ENCODE measurements at regions not wholly inside any gene's neighbourhood (a gene's known extent, or its start where the extent isn't known, plus 50 kb on each side); places are given as distances from the start of the nearest gene placed in this dataset.

DNA sequence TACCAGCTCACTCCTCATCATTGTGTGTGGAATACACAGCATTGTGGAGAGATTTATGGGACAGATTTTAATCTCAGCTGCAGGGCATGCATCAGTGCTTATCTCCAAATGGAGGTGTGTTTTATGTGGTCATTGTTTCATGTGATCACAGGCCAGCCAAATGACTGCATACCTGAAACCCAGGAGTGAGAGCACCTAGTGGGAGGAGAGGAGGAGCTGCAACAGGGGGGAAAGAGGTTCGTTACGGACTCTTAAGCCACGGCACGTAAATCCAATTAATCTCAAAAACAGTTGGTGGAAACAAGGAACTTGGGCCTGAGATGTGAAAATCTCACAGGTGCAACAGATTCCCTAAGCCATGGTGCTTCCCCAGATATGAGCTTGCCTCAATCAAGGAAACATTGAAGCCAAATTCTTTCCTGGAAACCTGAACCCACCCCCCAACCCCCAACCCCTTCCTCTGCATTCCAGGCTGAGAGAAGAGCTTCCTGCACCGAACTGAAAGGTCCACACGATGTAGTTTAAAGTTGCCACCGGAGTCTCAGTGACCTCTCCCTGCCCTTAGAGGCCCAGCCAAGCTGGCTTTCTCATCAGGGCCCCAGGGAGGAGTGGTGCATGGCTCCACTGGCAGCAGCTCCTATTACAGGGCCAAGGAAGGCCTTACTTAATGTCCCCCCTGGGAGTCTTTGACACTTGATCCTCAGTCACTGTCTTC is 167.4 kb downstream of the C1D start:
- peak; percentile 34 for DNase-seq (ENCODE audit: low spot score)
- H3K4me1 Mint-ChIP-seq: peaks cover 36% of the 10 kb centered on the region
- ATAC-seq: peak; percentile 86
- H3K36me3 Mint-ChIP-seq: no peaks in the 10 kb centered on the region
- H3K4me3 Mint-ChIP-seq: no peak overlapping the region; the same call in 1 of the 2 replicates
- TF ChIP-seq SMAD3 (CRISPR knock-in tag; IDR thresholded peaks at IDR 0.05; ENCODE audit: borderline replicate concordance) (no peak), ESRRA (CRISPR knock-in tag; IDR thresholded peaks at IDR 0.05; ENCODE audit: borderline replicate concordance) (no peak), ZNF263 (CRISPR knock-in tag; IDR thresholded peaks at IDR 0.05; ENCODE audit: low read depth) (no peak), ZNF232 (CRISPR knock-in tag; IDR thresholded peaks at IDR 0.05) (no peak), KAT7 (CRISPR knock-in tag; IDR thresholded peaks at IDR 0.05; ENCODE audit: borderline replicate concordance) (no peak), NFE2L1 (CRISPR knock-in tag; IDR thresholded peaks at IDR 0.05) (no peak), FOXP1 (CRISPR knock-in tag; IDR thresholded peaks at IDR 0.05; ENCODE audit: borderline replicate concordance) (no peak)
- TF ChIP-seq, protein P1, sequence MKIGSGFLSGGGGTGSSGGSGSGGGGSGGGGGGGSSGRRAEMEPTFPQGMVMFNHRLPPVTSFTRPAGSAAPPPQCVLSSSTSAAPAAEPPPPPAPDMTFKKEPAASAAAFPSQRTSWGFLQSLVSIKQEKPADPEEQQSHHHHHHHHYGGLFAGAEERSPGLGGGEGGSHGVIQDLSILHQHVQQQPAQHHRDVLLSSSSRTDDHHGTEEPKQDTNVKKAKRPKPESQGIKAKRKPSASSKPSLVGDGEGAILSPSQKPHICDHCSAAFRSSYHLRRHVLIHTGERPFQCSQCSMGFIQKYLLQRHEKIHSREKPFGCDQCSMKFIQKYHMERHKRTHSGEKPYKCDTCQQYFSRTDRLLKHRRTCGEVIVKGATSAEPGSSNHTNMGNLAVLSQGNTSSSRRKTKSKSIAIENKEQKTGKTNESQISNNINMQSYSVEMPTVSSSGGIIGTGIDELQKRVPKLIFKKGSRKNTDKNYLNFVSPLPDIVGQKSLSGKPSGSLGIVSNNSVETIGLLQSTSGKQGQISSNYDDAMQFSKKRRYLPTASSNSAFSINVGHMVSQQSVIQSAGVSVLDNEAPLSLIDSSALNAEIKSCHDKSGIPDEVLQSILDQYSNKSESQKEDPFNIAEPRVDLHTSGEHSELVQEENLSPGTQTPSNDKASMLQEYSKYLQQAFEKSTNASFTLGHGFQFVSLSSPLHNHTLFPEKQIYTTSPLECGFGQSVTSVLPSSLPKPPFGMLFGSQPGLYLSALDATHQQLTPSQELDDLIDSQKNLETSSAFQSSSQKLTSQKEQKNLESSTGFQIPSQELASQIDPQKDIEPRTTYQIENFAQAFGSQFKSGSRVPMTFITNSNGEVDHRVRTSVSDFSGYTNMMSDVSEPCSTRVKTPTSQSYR (CRISPR knock-in tag; IDR thresholded peaks at IDR 0.05): no peak
- TF ChIP-seq, protein P2, sequence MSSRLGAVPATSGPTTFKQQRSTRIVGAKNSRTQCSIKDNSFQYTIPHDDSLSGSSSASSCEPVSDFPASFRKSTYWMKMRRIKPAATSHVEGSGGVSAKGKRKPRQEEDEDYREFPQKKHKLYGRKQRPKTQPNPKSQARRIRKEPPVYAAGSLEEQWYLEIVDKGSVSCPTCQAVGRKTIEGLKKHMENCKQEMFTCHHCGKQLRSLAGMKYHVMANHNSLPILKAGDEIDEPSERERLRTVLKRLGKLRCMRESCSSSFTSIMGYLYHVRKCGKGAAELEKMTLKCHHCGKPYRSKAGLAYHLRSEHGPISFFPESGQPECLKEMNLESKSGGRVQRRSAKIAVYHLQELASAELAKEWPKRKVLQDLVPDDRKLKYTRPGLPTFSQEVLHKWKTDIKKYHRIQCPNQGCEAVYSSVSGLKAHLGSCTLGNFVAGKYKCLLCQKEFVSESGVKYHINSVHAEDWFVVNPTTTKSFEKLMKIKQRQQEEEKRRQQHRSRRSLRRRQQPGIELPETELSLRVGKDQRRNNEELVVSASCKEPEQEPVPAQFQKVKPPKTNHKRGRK (CRISPR knock-in tag; IDR thresholded peaks at IDR 0.05; ENCODE audit: borderline replicate concordance): no peak
- TF ChIP-seq, protein P3, sequence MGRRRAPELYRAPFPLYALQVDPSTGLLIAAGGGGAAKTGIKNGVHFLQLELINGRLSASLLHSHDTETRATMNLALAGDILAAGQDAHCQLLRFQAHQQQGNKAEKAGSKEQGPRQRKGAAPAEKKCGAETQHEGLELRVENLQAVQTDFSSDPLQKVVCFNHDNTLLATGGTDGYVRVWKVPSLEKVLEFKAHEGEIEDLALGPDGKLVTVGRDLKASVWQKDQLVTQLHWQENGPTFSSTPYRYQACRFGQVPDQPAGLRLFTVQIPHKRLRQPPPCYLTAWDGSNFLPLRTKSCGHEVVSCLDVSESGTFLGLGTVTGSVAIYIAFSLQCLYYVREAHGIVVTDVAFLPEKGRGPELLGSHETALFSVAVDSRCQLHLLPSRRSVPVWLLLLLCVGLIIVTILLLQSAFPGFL (CRISPR knock-in tag; IDR thresholded peaks at IDR 0.05; ENCODE audit: borderline replicate concordance): no peak
- H3K27me3 Mint-ChIP-seq (ENCODE audit: low read depth): peaks cover 65% of the 10 kb centered on the region
- no peak overlapping the region; the same call in 1 of the 2 replicates for H3K27ac Mint-ChIP-seq
- CTCF ChIA-PET: interaction anchor here (0.6 to 1.4 kb wide), 8 partner anchors 24 to 152 kb away, joined by 3 to 13 read pairs (median 4); no protein-coding TSS in a partner anchor
- POLR2A ChIA-PET: interaction anchor here (0.5 to 1.1 kb wide), 2 partner anchors 10 to 1799 kb away, joined by 4 to 6 read pairs; no protein-coding TSS in a partner anchor
- H3K9me3 Mint-ChIP-seq: peaks cover 9% of the 10 kb centered on the region; the same call in 1 of the 2 replicates

DNA sequence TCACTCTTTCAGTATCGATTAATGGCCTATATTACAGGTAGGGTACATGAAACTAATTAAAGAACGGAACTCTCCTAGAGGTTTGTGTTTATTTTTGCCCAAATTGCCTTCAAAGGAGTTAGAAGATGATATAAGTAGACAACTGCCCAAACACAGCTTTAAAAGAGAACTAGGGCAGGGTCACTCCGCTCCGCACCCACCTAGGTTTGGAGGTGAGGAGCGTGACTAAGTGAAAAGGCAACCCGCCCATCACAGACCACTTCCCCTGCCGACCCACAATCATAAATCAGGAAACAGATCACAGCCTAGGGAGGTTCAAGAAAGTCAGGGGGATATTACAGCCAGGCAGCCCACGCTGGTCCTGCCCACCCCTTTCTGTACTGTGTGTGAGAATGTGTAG is 166.7 kb downstream of the C1D start:
- Mint-ChIP-seq H3K27ac (no peak overlapping the region), H3K4me3 (no peak overlapping the region), H3K4me1 (peaks cover 36% of the 10 kb centered on the region), H3K27me3 (ENCODE audit: low read depth) (peaks cover 72% of the 10 kb centered on the region), H3K9me3 (peaks cover 15% of the 10 kb centered on the region), H3K36me3 (peaks cover 6% of the 10 kb centered on the region; the same call in 1 of the 2 replicates)
- TF ChIP-seq, protein P4, sequence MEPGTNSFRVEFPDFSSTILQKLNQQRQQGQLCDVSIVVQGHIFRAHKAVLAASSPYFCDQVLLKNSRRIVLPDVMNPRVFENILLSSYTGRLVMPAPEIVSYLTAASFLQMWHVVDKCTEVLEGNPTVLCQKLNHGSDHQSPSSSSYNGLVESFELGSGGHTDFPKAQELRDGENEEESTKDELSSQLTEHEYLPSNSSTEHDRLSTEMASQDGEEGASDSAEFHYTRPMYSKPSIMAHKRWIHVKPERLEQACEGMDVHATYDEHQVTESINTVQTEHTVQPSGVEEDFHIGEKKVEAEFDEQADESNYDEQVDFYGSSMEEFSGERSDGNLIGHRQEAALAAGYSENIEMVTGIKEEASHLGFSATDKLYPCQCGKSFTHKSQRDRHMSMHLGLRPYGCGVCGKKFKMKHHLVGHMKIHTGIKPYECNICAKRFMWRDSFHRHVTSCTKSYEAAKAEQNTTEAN (CRISPR knock-in tag; IDR thresholded peaks at IDR 0.05): no peak
- TF ChIP-seq ZBTB21 (CRISPR knock-in tag; IDR thresholded peaks at IDR 0.05; ENCODE audit: borderline replicate concordance): no peak
- TF ChIP-seq NFE2L1 (CRISPR knock-in tag; IDR thresholded peaks at IDR 0.05): no peak
- TF ChIP-seq ZNF219 (CRISPR knock-in tag; IDR thresholded peaks at IDR 0.05; ENCODE audit: borderline replicate concordance): no peak
- no peak for TF ChIP-seq GTF2I (CRISPR knock-in tag; conservative IDR thresholded peaks at IDR 0.05)
- TF ChIP-seq, protein P1 (CRISPR knock-in tag; IDR thresholded peaks at IDR 0.05): no peak
- TF ChIP-seq ZNF317 (CRISPR knock-in tag; IDR thresholded peaks at IDR 0.05; ENCODE audit: borderline replicate concordance, low read depth): no peak
- ChIA-PET CTCF (interaction anchor here (0.6 to 1.4 kb wide), 7 partner anchors 24 to 152 kb away, joined by 3 to 13 read pairs (median 4); no protein-coding TSS in a partner anchor), POLR2A (interaction anchor here (0.5 to 1.1 kb wide), 2 partner anchors 9 to 1800 kb away, joined by 4 to 6 read pairs; no protein-coding TSS in a partner anchor)
- no peak for DNase-seq (ENCODE audit: low spot score)
- no peak for ATAC-seq
